ENCODE measurements at regions not wholly inside any gene's neighbourhood (a gene's known extent, or its start where the extent isn't known, plus 50 kb on each side); places are given as distances from the start of the nearest gene placed in this dataset.

- peak; percentile 15; the same call in 1 of the 2 replicates for TF ChIP-seq CTCF (conservative IDR thresholded peaks at IDR 0.05; ENCODE audit: low read length)
- DNase-seq (ENCODE audit: low read depth) = peak; percentile 1
- no peak overlapping the region for H3K4me3 ChIP-seq (ENCODE audit: low read length)
Observed at GRCh38 chr2:125471963-125472362, 1184.0 kb upstream of the GYPC start.

- TF ChIP-seq CTCF (conservative IDR thresholded peaks at IDR 0.05; ENCODE audit: low read length) = no peak
- no peak for DNase-seq (ENCODE audit: low read depth)
- H3K4me3 ChIP-seq (ENCODE audit: low read length) = no peak overlapping the region
Observed at GRCh38 chr2:125479143-125479636, 1176.8 kb upstream of the GYPC start.

GRCh38 chr2:125490308-125490707, 1165.7 kb upstream of the GYPC start:
- no peak for TF ChIP-seq CTCF (conservative IDR thresholded peaks at IDR 0.05; ENCODE audit: low read length)
- DNase-seq (ENCODE audit: low read depth) = no peak
- H3K4me3 ChIP-seq (ENCODE audit: low read length) = no peak overlapping the region

GRCh38 chr2:125491663-125492062, 1164.3 kb upstream of the GYPC start:
- DNase-seq (ENCODE audit: low read depth) = no peak
- TF ChIP-seq CTCF (conservative IDR thresholded peaks at IDR 0.05; ENCODE audit: low read length) = no peak
- no peak overlapping the region for H3K4me3 ChIP-seq (ENCODE audit: low read length)

- TF ChIP-seq CTCF (conservative IDR thresholded peaks at IDR 0.05; ENCODE audit: low read length) = no peak
- DNase-seq (ENCODE audit: low read depth) = no peak
- H3K4me3 ChIP-seq (ENCODE audit: low read length) = no peak overlapping the region
Observed at GRCh38 chr2:125512313-125512712, 1143.6 kb upstream of the GYPC start.

- peak; percentile 27; the same call in 1 of the 2 replicates for TF ChIP-seq CTCF (conservative IDR thresholded peaks at IDR 0.05; ENCODE audit: low read length)
- no peak overlapping the region for H3K4me3 ChIP-seq (ENCODE audit: low read length)
- no peak for DNase-seq (ENCODE audit: low read depth)
Observed at GRCh38 chr2:125516496-125517109, 1139.4 kb upstream of the GYPC start.

GRCh38 chr2:125526093-125526492, 1129.9 kb upstream of the GYPC start:
- H3K4me3 ChIP-seq (ENCODE audit: low read length) = no peak overlapping the region
- no peak for TF ChIP-seq CTCF (conservative IDR thresholded peaks at IDR 0.05; ENCODE audit: low read length)
- no peak for DNase-seq (ENCODE audit: low read depth)
